Large intestine (tissue), 3 donors: ENCODE measurements at regions not wholly inside any gene's neighbourhood (a gene's known extent, or its start where the extent isn't known, plus 50 kb on each side); places are given as distances from the start of the nearest gene placed in this dataset.
A peak's percentile ranks its signal among the peaks of the same experiment; 100 is the strongest.

Experiments used
- DNase-seq, 2 donors: peaks; one replicate each; pipeline versions ENCODE4 v3.0.0 to v3.0.0-alpha.2; 2013
- H3K27ac ChIP-seq: one replicate; pipeline ENCODE4 v1.5.1; 2013; ENCODE audit warnings: low read length
- H3K27me3 ChIP-seq: 2 replicates; pipeline ENCODE4 v1.6.1; 2013; ENCODE audit warnings: low read length; ENCODE audit not compliant: control insufficient read depth, insufficient read depth
- H3K36me3 ChIP-seq: 2 replicates; pipeline ENCODE4 v1.6.1; 2013; ENCODE audit warnings: low read length; ENCODE audit not compliant: control insufficient read depth, insufficient read depth
- H3K4me1 ChIP-seq: one replicate; pipeline ENCODE4 v1.6.1; 2013; ENCODE audit warnings: low read length; ENCODE audit not compliant: control insufficient read depth, insufficient read depth
- H3K4me3 ChIP-seq: one replicate; pipeline ENCODE4 v1.5.1; 2013; ENCODE audit warnings: low read length
- H3K9me3 ChIP-seq: one replicate; pipeline ENCODE4 v1.6.1; 2013; ENCODE audit warnings: mild to moderate bottlenecking, low read depth, low read length, moderate library complexity; ENCODE audit not compliant: control insufficient read depth
- WGBS: methylation state at CpG from one replicate; pipeline ENCODE4 v1.1.5; 2013; ENCODE audit warnings: low lambda C conversion rate; ENCODE audit not compliant: insufficient coverage; 5-methylcytosine and 5-hydroxymethylcytosine counted together

DNA sequence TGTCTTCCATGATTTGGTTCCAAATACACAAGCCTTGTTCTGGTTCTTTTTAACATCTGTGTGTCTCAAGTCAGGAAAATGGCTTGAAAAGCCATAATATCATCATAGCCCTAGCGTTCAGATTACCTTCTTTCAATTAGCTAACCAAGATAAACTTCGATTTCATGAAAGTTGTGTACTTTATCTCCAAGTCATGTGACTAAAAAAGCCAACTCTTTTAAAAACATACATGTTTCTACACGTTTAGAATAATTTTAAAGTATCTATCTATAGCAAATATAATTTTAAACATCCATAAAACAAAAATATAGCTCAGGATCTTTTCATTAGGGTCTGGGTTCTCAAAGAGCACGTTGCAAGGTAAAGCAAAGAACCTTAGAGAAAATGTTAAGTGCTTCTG is 261.1 kb downstream of the PRL start:
- Histone ChIP-seq H3K9me3 (peaks cover 2% of the 10 kb centered on the region), H3K4me3 (no peak overlapping the region), H3K27me3 (no peaks in the 10 kb centered on the region), H3K36me3 (no peaks in the 10 kb centered on the region), H3K27ac (peak overlapping the region; percentile 54), H3K4me1 (peaks cover 7% of the 10 kb centered on the region)
- 46% methylated on average over 2 of the region's 4 CpGs for WGBS
- DNase-seq = no peak

DNA sequence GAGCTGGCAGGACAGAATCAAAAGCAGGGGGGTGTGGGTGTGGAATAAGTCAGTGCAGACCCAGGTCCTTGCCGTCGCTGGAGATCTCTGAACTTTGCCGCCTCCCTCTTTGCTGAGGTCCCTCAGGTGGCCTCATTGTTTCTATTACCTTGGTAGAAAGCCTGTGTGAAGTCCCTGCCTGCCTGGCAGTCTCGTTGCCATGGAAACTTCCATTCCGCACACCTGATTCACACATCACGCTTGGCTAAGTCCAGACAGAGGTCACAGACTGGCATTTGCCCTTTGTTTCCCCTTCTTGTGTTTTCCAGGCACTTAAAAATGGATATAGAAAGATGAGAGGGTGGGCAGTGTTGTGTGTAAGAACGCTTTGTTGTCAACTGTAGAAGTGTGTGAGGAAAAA is 260.6 kb downstream of the PRL start:
- 18% methylated on average over 3 of the region's 7 CpGs for WGBS
- H3K4me1 ChIP-seq = peaks cover 7% of the 10 kb centered on the region
- no peaks in the 10 kb centered on the region for H3K36me3 ChIP-seq
- peak; percentile 82 to 87 for DNase-seq
- no peaks in the 10 kb centered on the region for H3K27me3 ChIP-seq
- peak overlapping the region; percentile 54 for H3K27ac ChIP-seq
- no peak overlapping the region for H3K4me3 ChIP-seq
- H3K9me3 ChIP-seq = peaks cover 2% of the 10 kb centered on the region

DNA sequence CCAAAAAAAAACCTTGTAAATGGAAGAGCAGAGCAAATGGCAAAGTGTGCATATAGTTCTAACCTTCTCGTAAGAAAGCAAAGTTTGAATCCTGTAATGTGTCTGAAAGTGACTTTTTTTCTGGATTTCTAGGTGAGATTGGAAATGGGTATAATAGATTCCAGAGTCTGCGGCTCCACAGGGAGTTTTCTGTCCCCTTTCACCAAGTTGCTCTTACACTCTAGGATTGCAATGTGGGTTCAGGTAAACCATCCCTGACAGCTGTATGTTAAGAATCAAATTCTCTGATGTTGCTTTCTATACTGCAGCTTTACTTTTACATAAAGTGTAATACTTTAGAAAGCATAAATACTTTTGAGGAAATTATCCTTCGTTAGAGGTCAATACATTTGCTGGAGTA is 260.1 kb downstream of the PRL start:
- Histone ChIP-seq H3K4me3 (no peak overlapping the region), H3K36me3 (no peaks in the 10 kb centered on the region), H3K27me3 (no peaks in the 10 kb centered on the region), H3K9me3 (peaks cover 2% of the 10 kb centered on the region), H3K4me1 (peaks cover 7% of the 10 kb centered on the region), H3K27ac (peak overlapping the region; percentile 13)
- DNase-seq = no peak
- WGBS = 67% methylated on average over 1 of the region's 3 CpGs

DNA sequence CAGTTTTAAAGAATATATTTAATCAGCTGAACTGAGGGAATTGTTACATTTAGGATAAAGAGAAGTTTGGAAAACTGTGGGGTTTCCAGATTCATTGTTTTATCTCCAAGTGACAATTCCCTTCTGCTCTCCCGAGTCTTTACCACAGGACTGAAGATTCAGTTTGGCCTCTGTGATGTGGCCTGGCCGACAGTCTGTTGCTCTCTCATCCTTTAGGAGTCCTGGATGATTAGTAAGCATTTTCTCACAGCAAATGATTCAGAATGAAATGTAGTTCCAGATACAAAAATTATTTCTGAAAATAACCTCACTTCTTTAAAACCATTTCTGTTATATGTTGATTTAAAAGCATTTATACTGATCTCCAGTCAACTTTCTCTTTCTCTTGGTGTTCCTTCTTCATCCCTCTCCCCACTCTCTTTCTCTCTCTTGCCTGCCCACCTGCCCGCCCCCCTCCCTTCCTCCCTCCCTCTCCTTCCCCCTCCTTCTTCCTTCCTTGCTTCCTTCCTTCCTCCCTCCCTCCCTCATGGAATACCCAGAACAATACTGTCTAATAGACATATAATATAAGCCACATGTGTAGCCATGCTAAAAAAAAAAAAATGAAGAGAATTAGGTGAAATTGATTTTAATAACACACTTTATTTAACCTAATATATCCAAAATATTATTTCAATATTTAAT is 254.9 kb downstream of the PRL start:
- no peaks in the 10 kb centered on the region for H3K4me1 ChIP-seq
- H3K27me3 ChIP-seq = no peaks in the 10 kb centered on the region
- peaks cover 2% of the 10 kb centered on the region for H3K9me3 ChIP-seq
- no CpG with 5 or more reads among the region's 3 CpGs for WGBS
- H3K4me3 ChIP-seq = no peak overlapping the region
- no peaks in the 10 kb centered on the region for H3K36me3 ChIP-seq
- H3K27ac ChIP-seq = no peak overlapping the region
- DNase-seq = no peak

DNA sequence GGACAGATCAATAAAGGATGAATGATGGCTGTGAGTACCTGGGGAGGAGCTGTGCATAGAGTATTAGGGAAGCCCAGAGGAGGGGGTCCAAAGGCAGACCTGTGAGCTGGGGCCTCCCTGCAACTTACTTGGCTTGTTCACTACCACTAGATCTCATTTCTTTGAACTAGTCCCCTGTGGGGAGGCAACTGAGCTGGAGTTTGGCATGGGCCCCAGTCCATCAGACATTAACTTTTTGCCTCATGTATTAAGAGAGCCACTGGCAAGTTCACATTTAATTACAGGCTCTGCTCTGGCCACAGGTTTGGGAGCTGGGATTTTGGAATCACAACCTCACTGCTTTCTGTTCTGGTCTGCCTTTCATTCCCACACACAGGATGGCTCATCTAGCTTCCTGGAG is 254.1 kb downstream of the PRL start:
- Histone ChIP-seq H3K27me3 (no peaks in the 10 kb centered on the region), H3K4me3 (no peak overlapping the region), H3K4me1 (no peaks in the 10 kb centered on the region), H3K27ac (no peak overlapping the region), H3K9me3 (peaks cover 2% of the 10 kb centered on the region), H3K36me3 (no peaks in the 10 kb centered on the region)
- no peak for DNase-seq

DNA sequence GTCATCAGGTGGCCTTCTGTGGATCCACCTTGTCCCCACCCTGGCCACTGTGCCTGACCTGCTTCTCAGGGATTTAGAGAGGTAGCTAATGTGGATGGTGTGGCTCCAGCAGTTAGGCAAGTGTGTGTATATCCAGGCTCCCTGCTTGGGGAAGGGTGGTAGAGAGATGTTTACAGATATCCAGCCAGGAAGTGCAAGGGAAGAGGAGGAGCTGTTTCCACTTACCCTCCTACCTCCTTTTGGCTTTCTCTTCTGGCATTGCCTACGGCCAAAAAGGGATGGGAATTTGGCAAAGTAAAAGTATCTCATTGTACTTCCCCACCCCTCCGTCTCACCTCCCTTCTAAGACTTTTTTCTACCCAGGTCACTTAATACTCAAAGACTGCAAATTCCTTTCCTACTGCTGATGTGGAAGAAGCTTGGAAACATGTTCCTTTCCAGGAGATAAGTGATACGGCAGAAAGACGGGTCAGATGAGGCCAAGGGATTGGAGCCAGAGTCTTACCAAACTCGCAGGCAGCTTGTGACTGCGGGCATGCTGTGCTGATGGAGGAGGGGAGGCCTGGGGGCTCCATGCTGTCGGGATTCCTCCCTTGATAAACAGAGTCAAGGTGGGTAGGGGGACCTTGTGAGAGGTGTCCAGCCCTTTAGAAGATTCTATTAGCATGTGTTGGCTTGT is 253.4 kb downstream of the PRL start:
- WGBS = no CpG with 5 or more reads among the region's 7 CpGs
- Histone ChIP-seq H3K36me3 (no peaks in the 10 kb centered on the region), H3K27ac (no peak overlapping the region)

DNA sequence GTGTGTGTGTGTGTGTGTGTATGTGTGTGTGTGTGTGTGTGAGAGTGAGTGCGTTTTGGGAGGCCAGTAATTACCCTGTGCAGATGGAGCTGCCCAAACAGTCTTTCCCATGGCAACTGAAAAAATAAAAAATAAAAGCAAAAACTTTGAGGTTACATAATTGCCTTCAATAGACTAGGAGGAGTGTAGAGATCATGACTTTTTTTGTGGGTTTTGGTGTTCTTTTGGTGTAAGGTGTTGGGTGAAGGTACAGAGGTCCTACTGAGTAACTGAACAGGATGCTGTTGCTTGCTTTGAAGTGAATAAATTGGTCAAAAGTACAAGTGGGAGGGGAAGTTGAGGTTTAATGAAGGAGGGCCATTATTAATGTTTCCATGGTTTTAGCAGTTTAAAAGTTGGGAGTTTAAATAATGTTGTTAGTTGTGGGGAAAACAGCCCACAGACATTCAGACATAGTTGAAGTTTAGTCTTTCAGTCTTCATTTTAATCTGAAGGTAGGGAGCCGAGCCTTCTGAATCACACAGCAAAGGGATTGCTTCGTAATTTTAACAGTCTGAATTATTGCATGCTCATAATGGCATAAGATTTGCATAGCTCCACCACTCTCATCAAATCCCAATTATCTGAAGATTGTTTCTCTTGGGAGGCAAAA is 251.4 kb downstream of the PRL start:
- H3K27me3 ChIP-seq = no peaks in the 10 kb centered on the region
- no peak overlapping the region for H3K27ac ChIP-seq
- H3K4me1 ChIP-seq = no peaks in the 10 kb centered on the region
- H3K36me3 ChIP-seq = no peaks in the 10 kb centered on the region
- H3K9me3 ChIP-seq = no peaks in the 10 kb centered on the region
- 100% methylated on average over 1 of the region's 3 CpGs for WGBS
- H3K4me3 ChIP-seq = no peak overlapping the region
- no peak for DNase-seq

More for the DNA sequence above, 253.4 kb downstream of the PRL start:
- Histone ChIP-seq H3K4me3 (no peak overlapping the region), H3K4me1 (no peaks in the 10 kb centered on the region), H3K27me3 (no peaks in the 10 kb centered on the region), H3K9me3 (peaks cover under 1% of the 10 kb centered on the region)
- no peak for DNase-seq

DNA sequence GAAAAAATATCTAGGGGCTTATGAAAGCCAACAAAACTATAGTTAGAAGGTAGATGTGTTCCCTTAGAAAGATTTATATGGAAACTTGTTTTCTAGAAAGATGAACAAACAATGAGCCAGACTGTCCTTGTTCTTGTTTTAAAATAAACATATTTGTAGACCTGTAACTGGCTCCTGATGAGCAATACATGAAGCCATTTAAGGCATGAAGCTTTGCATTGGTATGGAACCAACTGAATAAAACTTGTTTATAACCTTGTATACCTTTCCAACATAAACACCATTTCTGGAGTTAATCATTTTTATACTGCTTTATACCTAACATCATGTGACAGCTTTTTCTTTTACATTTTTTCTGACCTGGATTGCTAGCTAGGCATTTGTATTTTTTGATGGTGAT is 247.8 kb downstream of the PRL start:
- Histone ChIP-seq H3K36me3 (no peaks in the 10 kb centered on the region), H3K4me1 (no peaks in the 10 kb centered on the region), H3K27ac (no peak overlapping the region), H3K4me3 (no peak overlapping the region), H3K9me3 (no peaks in the 10 kb centered on the region), H3K27me3 (no peaks in the 10 kb centered on the region)
- DNase-seq = no peak

DNA sequence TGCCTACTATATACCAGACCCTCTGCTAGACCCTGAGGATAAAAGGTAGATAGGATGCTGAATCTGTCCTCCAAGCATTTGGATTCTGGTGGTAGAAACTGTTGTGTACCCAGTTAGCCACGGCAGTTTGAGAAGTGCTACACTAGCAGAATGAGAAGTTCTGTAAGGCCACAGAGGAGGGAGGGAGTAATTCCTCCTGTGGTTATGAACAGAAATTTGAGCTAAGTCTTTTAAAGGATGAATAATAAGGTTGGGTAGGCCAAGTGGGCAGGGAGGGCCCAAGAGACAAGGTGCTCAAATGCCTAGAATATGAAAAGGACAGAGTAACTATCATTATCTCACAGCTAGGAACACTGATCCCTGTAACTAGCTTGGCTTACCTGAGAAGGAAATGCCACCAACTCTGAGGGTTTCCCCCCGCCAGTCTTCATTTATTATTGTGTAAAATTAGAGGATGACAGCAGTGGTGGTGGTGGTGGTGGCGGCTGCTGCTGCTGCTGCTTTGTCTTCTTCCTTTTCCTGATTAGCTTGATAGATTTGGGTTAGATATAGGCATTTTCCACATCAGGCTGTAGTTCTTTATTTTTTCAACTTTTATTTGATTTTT is 243.3 kb downstream of the PRL start:
- Histone ChIP-seq H3K9me3 (no peaks in the 10 kb centered on the region), H3K4me1 (no peaks in the 10 kb centered on the region), H3K36me3 (no peaks in the 10 kb centered on the region), H3K27ac (no peak overlapping the region), H3K4me3 (no peak overlapping the region), H3K27me3 (no peaks in the 10 kb centered on the region)
- no peak for DNase-seq
- 83% methylated on average over 1 of the region's 3 CpGs for WGBS

DNA sequence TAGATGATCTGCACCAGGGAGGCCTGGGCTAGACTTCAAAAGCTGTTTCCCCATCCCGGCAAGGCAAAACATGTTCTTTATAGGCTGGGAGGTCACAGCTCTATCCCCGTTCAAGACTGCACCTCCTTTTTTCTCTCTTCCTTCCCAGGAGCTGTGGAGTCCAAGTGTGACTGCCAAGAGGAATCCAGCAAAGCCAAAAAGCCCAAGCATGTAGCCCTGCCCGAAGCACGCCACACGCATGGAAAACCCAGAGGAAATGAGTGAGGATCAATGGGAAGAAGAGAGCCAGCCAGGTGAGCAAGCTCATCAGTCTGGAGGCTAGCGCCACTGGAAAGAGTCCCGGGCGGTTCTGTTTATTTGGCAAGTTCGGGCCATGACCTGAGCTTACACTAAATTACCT is 240.4 kb downstream of the PRL start:
- no peaks in the 10 kb centered on the region for H3K9me3 ChIP-seq

More for the DNA sequence above, 240.4 kb downstream of the PRL start:
- Histone ChIP-seq H3K27ac (no peak overlapping the region), H3K27me3 (no peaks in the 10 kb centered on the region), H3K4me1 (no peaks in the 10 kb centered on the region), H3K36me3 (no peaks in the 10 kb centered on the region), H3K4me3 (no peak overlapping the region)
- no CpG with 5 or more reads among the region's 9 CpGs for WGBS
- no peak for DNase-seq
